ENCODE measurements at regions not wholly inside any gene's neighbourhood (a gene's known extent, or its start where the extent isn't known, plus 50 kb on each side); places are given as distances from the start of the nearest gene placed in this dataset.

DNA sequence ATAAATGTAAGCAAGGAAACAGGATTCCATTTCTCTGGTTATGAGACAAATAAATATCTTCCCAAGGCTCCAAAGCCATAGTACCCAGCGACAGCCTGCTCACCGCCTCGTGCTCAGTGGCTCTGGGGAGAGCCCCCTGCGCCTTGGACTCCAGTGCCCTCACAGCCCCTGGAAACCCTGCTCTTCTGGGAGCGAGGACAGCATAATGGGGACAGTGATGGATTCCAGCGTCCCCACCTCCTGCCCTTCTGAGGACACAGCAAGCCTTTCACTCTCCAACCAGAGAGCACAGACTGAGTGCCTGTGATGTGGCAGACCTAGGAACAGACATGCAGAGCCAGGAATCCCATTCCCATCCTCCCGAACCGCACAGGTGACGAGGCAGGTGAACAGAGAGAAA lies 660.8 kb downstream of the TBC1D22A start:
- no peak overlapping the region for H2AFZ ChIP-seq (ENCODE audit: insufficient read depth, low read depth, low read length, poor library complexity, severe bottlenecking)
- H3K27ac Mint-ChIP-seq = no peak overlapping the region
- ChIA-PET POLR2A (no interaction called here), CTCF (no interaction called here)
- H3K4me3 ChIP-seq (ENCODE audit: control extremely low read depth in 1 of 5, extremely low read depth in 1 of 5, insufficient read depth in 1 of 5, low read depth in 2 of 5, low read length in 4 of 5) = no peak overlapping the region
- no peak overlapping the region for H3K9ac ChIP-seq (ENCODE audit: low read length)
- TF ChIP-seq, protein P1, sequence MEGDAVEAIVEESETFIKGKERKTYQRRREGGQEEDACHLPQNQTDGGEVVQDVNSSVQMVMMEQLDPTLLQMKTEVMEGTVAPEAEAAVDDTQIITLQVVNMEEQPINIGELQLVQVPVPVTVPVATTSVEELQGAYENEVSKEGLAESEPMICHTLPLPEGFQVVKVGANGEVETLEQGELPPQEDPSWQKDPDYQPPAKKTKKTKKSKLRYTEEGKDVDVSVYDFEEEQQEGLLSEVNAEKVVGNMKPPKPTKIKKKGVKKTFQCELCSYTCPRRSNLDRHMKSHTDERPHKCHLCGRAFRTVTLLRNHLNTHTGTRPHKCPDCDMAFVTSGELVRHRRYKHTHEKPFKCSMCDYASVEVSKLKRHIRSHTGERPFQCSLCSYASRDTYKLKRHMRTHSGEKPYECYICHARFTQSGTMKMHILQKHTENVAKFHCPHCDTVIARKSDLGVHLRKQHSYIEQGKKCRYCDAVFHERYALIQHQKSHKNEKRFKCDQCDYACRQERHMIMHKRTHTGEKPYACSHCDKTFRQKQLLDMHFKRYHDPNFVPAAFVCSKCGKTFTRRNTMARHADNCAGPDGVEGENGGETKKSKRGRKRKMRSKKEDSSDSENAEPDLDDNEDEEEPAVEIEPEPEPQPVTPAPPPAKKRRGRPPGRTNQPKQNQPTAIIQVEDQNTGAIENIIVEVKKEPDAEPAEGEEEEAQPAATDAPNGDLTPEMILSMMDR (IDR thresholded peaks at IDR 0.05) = no peak
- TF ChIP-seq EZH2 (IDR thresholded peaks at IDR 0.05; ENCODE audit: borderline replicate concordance, insufficient read depth, low read depth, low read length, poor library complexity, severe bottlenecking) = no peak
- no peaks in the 10 kb centered on the region for H4K20me1 ChIP-seq (ENCODE audit: control insufficient read depth, insufficient read depth, low read length, poor library complexity, severe bottlenecking)
- WGBS (ENCODE audit: insufficient coverage) = 76% methylated on average over 9 of the region's 9 CpGs
- no peaks in the 10 kb centered on the region for H3K79me2 ChIP-seq (ENCODE audit: control insufficient read depth, insufficient read depth, low read length)
- H3K9me3 Mint-ChIP-seq (ENCODE audit: insufficient read depth) = no peaks in the 10 kb centered on the region
- H3K4me1 Mint-ChIP-seq = no peaks in the 10 kb centered on the region
- no peak overlapping the region for H3K27ac ChIP-seq (ENCODE audit: low read length in 2 of 2)
- DNase-seq = no peak
- no peak overlapping the region for H3K4me2 ChIP-seq (replicated peaks; ENCODE audit: low read depth, low read length, poor library complexity, severe bottlenecking)
- ATAC-seq (ENCODE audit: low read depth) = no peak
- peaks cover 0 to 6% (median 0%) of the 10 kb centered on the region in 3 donors for H3K9me3 ChIP-seq (ENCODE audit: control extremely low read depth in 1 of 3, control insufficient read depth in 2 of 3, insufficient read depth in 1 of 3, low read length in 2 of 3)
- no peak overlapping the region for H3K4me3 Mint-ChIP-seq
- peaks cover 15% of the 10 kb centered on the region for H3K27me3 Mint-ChIP-seq
- intact Hi-C loops (cut with micrococcal nuclease) = no loop called here
- H3K36me3 ChIP-seq (replicated peaks in 1 of 2; ENCODE audit: control extremely low read depth in 1 of 2, control insufficient read depth in 1 of 2, extremely low read depth in 1 of 2, insufficient read depth in 2 of 2, low read length in 1 of 2) = no peaks in the 10 kb centered on the region
- H3K4me1 ChIP-seq (ENCODE audit: control insufficient read depth in 2 of 2, insufficient read depth in 2 of 2, low read length in 2 of 2) = no peaks in the 10 kb centered on the region
- H3K27me3 ChIP-seq (replicated peaks in 1 of 4; ENCODE audit: control extremely low read depth in 1 of 4, control insufficient read depth in 3 of 4, insufficient read depth in 4 of 4, low read length in 3 of 4) = no peaks in the 10 kb centered on the region

DNA sequence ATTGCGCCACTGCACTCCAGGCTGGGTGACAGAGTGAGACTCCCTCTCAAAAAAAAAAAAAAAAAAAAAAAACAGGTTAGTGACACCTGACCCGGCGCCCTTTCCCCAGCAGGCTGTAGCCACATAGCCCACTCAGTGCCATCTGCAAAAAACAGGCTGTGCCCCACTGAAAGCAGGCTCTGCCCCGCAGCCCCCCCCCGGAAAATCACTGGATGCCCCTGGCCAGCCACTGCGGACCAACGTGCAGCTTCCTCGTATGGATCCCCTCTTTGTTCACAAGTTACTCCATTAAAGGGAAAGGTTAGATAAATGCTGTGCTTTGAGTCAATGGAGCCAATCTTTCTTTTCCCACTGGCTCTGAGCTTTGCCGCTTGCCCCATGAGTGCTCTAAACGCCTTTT lies 660.3 kb downstream of the TBC1D22A start:
- H3K4me3 Mint-ChIP-seq = no peak overlapping the region
- no peaks in the 10 kb centered on the region for H3K4me1 ChIP-seq (ENCODE audit: control insufficient read depth in 2 of 2, insufficient read depth in 2 of 2, low read length in 2 of 2)
- H3K9me3 Mint-ChIP-seq (ENCODE audit: insufficient read depth) = no peaks in the 10 kb centered on the region
- no peaks in the 10 kb centered on the region for H3K27me3 ChIP-seq (replicated peaks in 1 of 4; ENCODE audit: control extremely low read depth in 1 of 4, control insufficient read depth in 3 of 4, insufficient read depth in 4 of 4, low read length in 3 of 4)
- peaks cover 0 to 8% (median 0%) of the 10 kb centered on the region in 3 donors for H3K9me3 ChIP-seq (ENCODE audit: control extremely low read depth in 1 of 3, control insufficient read depth in 2 of 3, insufficient read depth in 1 of 3, low read length in 2 of 3)
- ATAC-seq (ENCODE audit: low read depth) (no peak), DNase-seq (no peak)
- no peak overlapping the region for H3K4me2 ChIP-seq (replicated peaks; ENCODE audit: low read depth, low read length, poor library complexity, severe bottlenecking)
- WGBS (ENCODE audit: insufficient coverage) = 100% methylated on average over 5 of the region's 10 CpGs
- H3K27ac ChIP-seq (ENCODE audit: low read length in 2 of 2) = no peak overlapping the region
- no peak overlapping the region for H3K4me3 ChIP-seq (ENCODE audit: control extremely low read depth in 1 of 5, extremely low read depth in 1 of 5, insufficient read depth in 1 of 5, low read depth in 2 of 5, low read length in 4 of 5)
- no peak overlapping the region for H3K9ac ChIP-seq (ENCODE audit: low read length)
- intact Hi-C loops (cut with micrococcal nuclease) = no loop called here
- H3K4me1 Mint-ChIP-seq = no peaks in the 10 kb centered on the region
- no peaks in the 10 kb centered on the region for H3K36me3 ChIP-seq (replicated peaks in 1 of 2; ENCODE audit: control extremely low read depth in 1 of 2, control insufficient read depth in 1 of 2, extremely low read depth in 1 of 2, insufficient read depth in 2 of 2, low read length in 1 of 2)
- no peaks in the 10 kb centered on the region for H4K20me1 ChIP-seq (ENCODE audit: control insufficient read depth, insufficient read depth, low read length, poor library complexity, severe bottlenecking)
- no peaks in the 10 kb centered on the region for H3K79me2 ChIP-seq (ENCODE audit: control insufficient read depth, insufficient read depth, low read length)
- H3K27ac Mint-ChIP-seq = no peak overlapping the region
- H2AFZ ChIP-seq (ENCODE audit: insufficient read depth, low read depth, low read length, poor library complexity, severe bottlenecking) = no peak overlapping the region
- TF ChIP-seq, protein P1 (IDR thresholded peaks at IDR 0.05) = no peak
- no peak for TF ChIP-seq EZH2 (IDR thresholded peaks at IDR 0.05; ENCODE audit: borderline replicate concordance, insufficient read depth, low read depth, low read length, poor library complexity, severe bottlenecking)
- H3K27me3 Mint-ChIP-seq = peaks cover 15% of the 10 kb centered on the region
- ChIA-PET CTCF (no interaction called here), POLR2A (no interaction called here)
